Gastrocnemius medialis (tissue), 4 donors: ENCODE measurements at regions not wholly inside any gene's neighbourhood (a gene's known extent, or its start where the extent isn't known, plus 50 kb on each side); places are given as distances from the start of the nearest gene placed in this dataset.

Experiments
- ATAC-seq, 2 donors: fragments of 150-250 bp; one replicate each; pipeline ENCODE4 v1.9.1; 2016
- DNase-seq, 2 donors: peaks; one replicate each; pipeline ENCODE4 v3.0.0-alpha.2; 2019
- H3K27ac ChIP-seq, 4 donors: fragments of 200-600 bp; sonication (generic); 1 replicate in 1 of 4; 2 replicates in 3 of 4; pipeline ENCODE4 v1.5.1; 2016 to 2018; ENCODE audit warnings: mild to moderate bottlenecking in 2 of 4, moderate library complexity in 1 of 4
- H3K27me3 ChIP-seq, 3 donors: fragments of 200-600 bp; sonication (generic) in 2 of 3; 1 replicate in 1 of 3; 2 replicates in 2 of 3; pipeline versions ENCODE4 v1.5.1 to v1.6.0; 2016 to 2019; ENCODE audit warnings: mild to moderate bottlenecking in 1 of 3, moderate library complexity in 1 of 3
- H3K36me3 ChIP-seq, 2 donors: fragments of 200-600 bp; sonication (generic) in 1 of 2; one replicate each; pipeline ENCODE4 v1.5.1; 2017 to 2018
- H3K4me1 ChIP-seq, 2 donors: fragments of 200-600 bp; sonication (generic) in 1 of 2; one replicate each; pipeline ENCODE4 v1.5.1; 2016 to 2017; ENCODE audit warnings: mild to moderate bottlenecking in 2 of 2
- H3K4me3 ChIP-seq, 4 donors: fragments of 200-600 bp; sonication (generic) in 3 of 4; 1 replicate in 1 of 4; 2 replicates in 3 of 4; pipeline ENCODE4 v1.5.1; 2016 to 2019; ENCODE audit warnings: mild to moderate bottlenecking in 2 of 4
- H3K9me3 ChIP-seq, 3 donors: fragments of 200-600 bp; sonication (generic) in 2 of 3; 1 replicate in 1 of 3; 2 replicates in 2 of 3; pipeline ENCODE4 v1.5.1; 2016 to 2019
- CTCF ChIP-seq, 5 experiments: fragments of 450-650 bp in 3 of 5; fragments of 200-600 bp in 2 of 5; sonication (generic) in 2 of 5; IDR thresholded peaks in 4 of 5; conservative IDR thresholded peaks in 1 of 5; 1 replicate in 4 of 5; 2 replicates in 1 of 5; pipeline ENCODE4 v1.5.1; 2016 to 2019; ENCODE audit warnings: antibody characterized with exemption in 5 of 5, mild to moderate bottlenecking in 3 of 5, moderate library complexity in 3 of 5
- POLR2A ChIP-seq, 2 donors: fragments of 450-650 bp; IDR thresholded peaks; one replicate each; pipeline ENCODE4 v1.6.1; 2017; ENCODE audit warnings: antibody characterized with exemption in 2 of 2, mild to moderate bottlenecking in 2 of 2, moderate library complexity in 2 of 2
- in situ Hi-C, 4 donors: fragments of 200-750 bp; cut with MboI; loops; one replicate each; pipeline versions ENCODE4 v1.15.0 to v1.8.0; 2017; ENCODE audit warnings: low sequenced_read_pairs in 4 of 4
- intact Hi-C: fragments of 100-400 bp; cut with DNase I; formaldehyde crosslinking; loops from one replicate; pipeline ENCODE4 v1.15.1; 2023; ENCODE audit warnings: low total_unique reads

GRCh38 chr20:48419173-48419572 is 408.6 kb downstream of the PREX1 start:
- Histone ChIP-seq H3K27me3 (peaks cover 0 to 2% (median 0%) of the 10 kb centered on the region in 3 donors), H3K27ac (no peak overlapping the region), H3K36me3 (no peaks in the 10 kb centered on the region), H3K4me1 (no peaks in the 10 kb centered on the region), H3K4me3 (no peak overlapping the region), H3K9me3 (no peaks in the 10 kb centered on the region)
- in situ Hi-C loops (no loop called here), intact Hi-C loops (no loop called here)
- no peak for DNase-seq
- TF ChIP-seq POLR2A (IDR thresholded peaks at IDR 0.05) (no peak), CTCF (IDR thresholded peaks at IDR 0.05 in 4 of 5, conservative IDR thresholded peaks at IDR 0.05 in 1 of 5) (no peak)
- ATAC-seq: no peak

- peaks cover 0 to 2% (median 0%) of the 10 kb centered on the region in 3 donors for H3K27me3 ChIP-seq
- ATAC-seq (no peak), DNase-seq (no peak)
- H3K4me1 ChIP-seq: no peaks in the 10 kb centered on the region
- no peaks in the 10 kb centered on the region for H3K9me3 ChIP-seq
- in situ Hi-C loops: no loop called here
- H3K36me3 ChIP-seq: no peaks in the 10 kb centered on the region
- no peak overlapping the region for H3K27ac ChIP-seq
- intact Hi-C loops: no loop called here
- no peak for TF ChIP-seq CTCF (IDR thresholded peaks at IDR 0.05 in 4 of 5, conservative IDR thresholded peaks at IDR 0.05 in 1 of 5)
- no peak for TF ChIP-seq POLR2A (IDR thresholded peaks at IDR 0.05)
- H3K4me3 ChIP-seq: no peak overlapping the region
Observed at GRCh38 chr20:48416002-48416401, 411.8 kb downstream of the PREX1 start.

GRCh38 chr20:48414786-48415185 is 413.0 kb downstream of the PREX1 start:
- no peaks in the 10 kb centered on the region for H3K36me3 ChIP-seq
- in situ Hi-C loops: no loop called here
- TF ChIP-seq POLR2A (IDR thresholded peaks at IDR 0.05) (no peak), CTCF (IDR thresholded peaks at IDR 0.05 in 4 of 5, conservative IDR thresholded peaks at IDR 0.05 in 1 of 5) (no peak)

GRCh38 chr20:48411919-48412522 is 415.8 kb downstream of the PREX1 start:
- no peaks in the 10 kb centered on the region for H3K4me1 ChIP-seq
- TF ChIP-seq POLR2A (IDR thresholded peaks at IDR 0.05) (no peak), CTCF (IDR thresholded peaks at IDR 0.05 in 4 of 5, conservative IDR thresholded peaks at IDR 0.05 in 1 of 5) (no peak)
- in situ Hi-C loops (no loop called here), intact Hi-C loops (no loop called here)
- no peak for DNase-seq
- ATAC-seq: no peak
- no peaks in the 10 kb centered on the region for H3K27me3 ChIP-seq
- H3K27ac ChIP-seq: no peak overlapping the region
- no peaks in the 10 kb centered on the region for H3K9me3 ChIP-seq
- H3K36me3 ChIP-seq: no peaks in the 10 kb centered on the region
- no peak overlapping the region for H3K4me3 ChIP-seq

More at GRCh38 chr20:48414786-48415185, 413.0 kb downstream of the PREX1 start:
- no peaks in the 10 kb centered on the region for H3K9me3 ChIP-seq
- no peak for DNase-seq
- H3K27ac ChIP-seq: no peak overlapping the region
- no peaks in the 10 kb centered on the region for H3K4me1 ChIP-seq
- H3K4me3 ChIP-seq: no peak overlapping the region
- H3K27me3 ChIP-seq: peaks cover 0 to 2% (median 0%) of the 10 kb centered on the region in 3 donors
- intact Hi-C loops: no loop called here
- no peak for ATAC-seq

- Histone ChIP-seq H3K27me3 (no peaks in the 10 kb centered on the region), H3K4me1 (no peaks in the 10 kb centered on the region), H3K9me3 (no peaks in the 10 kb centered on the region), H3K4me3 (no peak overlapping the region), H3K27ac (no peak overlapping the region), H3K36me3 (no peaks in the 10 kb centered on the region)
- intact Hi-C loops: no loop called here
- in situ Hi-C loops: no loop called here
- TF ChIP-seq CTCF (IDR thresholded peaks at IDR 0.05 in 4 of 5, conservative IDR thresholded peaks at IDR 0.05 in 1 of 5) (no peak), POLR2A (IDR thresholded peaks at IDR 0.05) (no peak)
- no peak for ATAC-seq
- DNase-seq: no peak
Observed at GRCh38 chr20:48411245-48411644, 416.6 kb downstream of the PREX1 start.
